CD4-positive, alpha-beta memory T cell (primary cell): ENCODE measurements at regions not wholly inside any gene's neighbourhood (a gene's known extent, or its start where the extent isn't known, plus 50 kb on each side); places are given as distances from the start of the nearest gene placed in this dataset. TPM values are rescaled to one million over a fixed set of nuclear protein-coding genes. Genes with fewer than 3 reads are reported as not detected.

ENCODE experiments used
- CTCF ChIA-PET: fragments of 350-600 bp; sonication (Branson Sonifier 250); formaldehyde crosslinking; loops from one replicate; lab custom pipeline; 2021; ENCODE audit warnings: inconsistent platforms; ENCODE audit not compliant: partially characterized antibody; lab: Charles Lee
- POLR2A ChIA-PET: fragments of 350-600 bp; sonication (Branson Sonifier 250); formaldehyde crosslinking; loops from one replicate; lab custom pipeline; 2021; ENCODE audit not compliant: partially characterized antibody; lab: Charles Lee
- DNase-seq, 5 donors: peaks; one replicate each; pipeline versions ENCODE4 v3.0.0 to v3.0.0-alpha.2; 2020 to 2022; ENCODE audit warnings: mixed read lengths in 1 of 5
- H3K27ac ChIP-seq: one replicate; pipeline ENCODE4 v1.7.0; 2013; ENCODE audit warnings: low read depth, low read length
- H3K27me3 ChIP-seq: 2 replicates; pipeline ENCODE4 v1.7.0; 2013; ENCODE audit warnings: mild to moderate bottlenecking, low read length, moderate library complexity; ENCODE audit not compliant: insufficient read depth
- H3K36me3 ChIP-seq: 2 replicates; pipeline ENCODE4 v1.7.0; 2013; ENCODE audit warnings: mild to moderate bottlenecking, low read length, moderate library complexity; ENCODE audit not compliant: insufficient read depth
- H3K4me1 ChIP-seq: 2 replicates; pipeline ENCODE4 v1.7.0; 2013; ENCODE audit warnings: mild to moderate bottlenecking, low read length, moderate library complexity; ENCODE audit not compliant: insufficient read depth
- H3K4me3 ChIP-seq, 2 donors: one replicate each; pipeline ENCODE4 v1.7.0; 2013; ENCODE audit warnings: low read length in 2 of 2, mild to moderate bottlenecking in 1 of 2
- H3K9me3 ChIP-seq, 2 donors: one replicate each; pipeline ENCODE4 v1.7.0; 2013; ENCODE audit warnings: low read length in 2 of 2, control low read depth in 1 of 2; ENCODE audit not compliant: control insufficient read depth in 1 of 2
- H3K27ac Mint-ChIP-seq, 7 donors: one replicate each; pipeline ENCODE4 v1.8.0; 2020 to 2021; ENCODE audit warnings: mixed read lengths in 7 of 7, mild to moderate bottlenecking in 6 of 7, inconsistent platforms in 3 of 7, moderate library complexity in 3 of 7
- H3K27me3 Mint-ChIP-seq, 2 donors: one replicate each; pipeline ENCODE4 v1.8.0; 2020 to 2021; ENCODE audit warnings: mixed read lengths in 2 of 2
- H3K36me3 Mint-ChIP-seq, 2 donors: one replicate each; pipeline ENCODE4 v1.8.0; 2020 to 2021; ENCODE audit warnings: mixed read lengths in 2 of 2, inconsistent platforms in 1 of 2, mild to moderate bottlenecking in 1 of 2
- H3K4me1 Mint-ChIP-seq, 4 donors: one replicate each; pipeline ENCODE4 v1.8.0; 2020 to 2021; ENCODE audit warnings: mixed read lengths in 4 of 4, mild to moderate bottlenecking in 1 of 4
- H3K4me3 Mint-ChIP-seq, 8 donors: one replicate each; pipeline ENCODE4 v1.8.0; 2020 to 2021; ENCODE audit warnings: mixed read lengths in 8 of 8, mild to moderate bottlenecking in 7 of 8, moderate library complexity in 6 of 8, inconsistent platforms in 3 of 8
- H3K9me3 Mint-ChIP-seq, 8 donors: one replicate each; pipeline ENCODE4 v1.8.0; 2020 to 2021; ENCODE audit warnings: mixed read lengths in 8 of 8, mild to moderate bottlenecking in 5 of 8, inconsistent platforms in 3 of 8, moderate library complexity in 1 of 8
- intact Hi-C: fragments of 100-400 bp; cut with micrococcal nuclease; formaldehyde crosslinking; loops from one replicate; pipeline ENCODE4 v1.15.1; 2023
- microRNA-seq: library from miRNA; unstranded; fragments of <30 nt; microRNA quantifications from one replicate; pipeline ENCODE4 v1.2.0, GENCODE V29; 2021; ENCODE audit warnings: borderline replicate concordance, borderline number of aligned reads, borderline microRNAs expressed, mixed read lengths

DNA sequence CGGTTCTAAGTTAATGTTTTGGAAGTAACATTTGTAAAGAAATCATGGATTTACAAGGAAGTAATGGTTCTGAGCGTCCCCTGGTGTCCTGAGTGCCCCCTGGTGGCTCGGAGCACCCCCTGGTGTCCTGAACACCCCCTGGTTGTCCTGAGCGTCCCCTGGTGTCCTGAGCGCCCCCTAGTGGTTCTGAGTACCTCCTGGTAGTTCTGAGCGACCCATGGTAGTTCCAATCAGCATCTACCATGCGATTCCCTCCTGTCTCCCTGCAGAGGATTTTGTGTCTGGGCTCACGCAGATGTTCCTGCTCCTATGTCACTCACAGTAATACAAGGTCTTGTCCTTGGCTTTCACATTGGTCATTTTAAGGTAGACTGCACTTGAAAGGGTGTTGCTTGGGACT, 1352.9 kb downstream of the TMEM121 start:
- Mint-ChIP-seq H3K9me3 (peaks cover 0 to 4% (median 0%) of the 10 kb centered on the region in 8 donors), H3K27me3 (peaks cover 13 to 21% of the 10 kb centered on the region in 2 donors), H3K4me3 (no peak overlapping the region), H3K36me3 (no peaks in the 10 kb centered on the region), H3K4me1 (peaks cover 0 to 1% (median 0%) of the 10 kb centered on the region in 4 donors), H3K27ac (no peak overlapping the region)
- Histone ChIP-seq H3K36me3 (no peaks in the 10 kb centered on the region), H3K27me3 (peaks cover 5% of the 10 kb centered on the region), H3K4me1 (no peaks in the 10 kb centered on the region), H3K4me3 (no peak overlapping the region), H3K27ac (no peak overlapping the region), H3K9me3 (no peaks in the 10 kb centered on the region)
- ChIA-PET CTCF (no interaction called here), POLR2A (no interaction called here)
- peak in 1 of 5 donors; percentile 16 for DNase-seq
- intact Hi-C loops: no loop called here

DNA sequence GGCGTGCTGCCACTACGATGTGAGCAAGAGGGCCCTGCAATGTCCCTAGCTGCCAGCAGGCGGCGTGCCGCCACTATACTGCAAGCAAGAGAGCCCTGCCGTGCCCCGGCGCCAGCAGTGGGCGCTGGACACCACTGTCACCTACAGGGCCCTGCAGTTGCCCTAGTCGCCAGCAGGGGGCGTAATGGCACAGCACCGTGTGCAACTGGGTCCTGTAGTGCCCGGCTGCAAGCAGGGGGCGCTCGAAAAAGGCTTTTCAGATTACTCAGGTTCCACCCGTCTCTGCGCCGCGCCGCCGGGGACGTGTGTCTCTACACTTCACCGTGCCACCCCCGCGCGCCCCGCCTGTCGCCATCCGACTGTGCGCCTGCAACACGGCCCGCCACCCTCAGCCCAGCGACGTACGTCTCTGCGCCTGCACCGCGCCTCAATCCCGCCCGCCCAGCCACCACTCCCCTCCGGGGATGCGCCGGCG, 1356.9 kb downstream of the TMEM121 start:
- Histone ChIP-seq H3K27ac (no peak overlapping the region), H3K4me1 (no peaks in the 10 kb centered on the region), H3K9me3 (no peaks in the 10 kb centered on the region), H3K27me3 (no peaks in the 10 kb centered on the region), H3K4me3 (no peak overlapping the region), H3K36me3 (no peaks in the 10 kb centered on the region)
- Mint-ChIP-seq H3K27me3 (peaks cover 4 to 6% of the 10 kb centered on the region in 2 donors), H3K36me3 (no peaks in the 10 kb centered on the region), H3K9me3 (no peaks in the 10 kb centered on the region), H3K27ac (peak overlapping the region in 1 of 7 donors; percentile 62), H3K4me1 (peaks cover 0 to 1% (median 0%) of the 10 kb centered on the region in 4 donors), H3K4me3 (no peak overlapping the region)
- CTCF ChIA-PET: no interaction called here
- DNase-seq: peak in 2 of 5 donors; percentile 13 to 51
- POLR2A ChIA-PET: no interaction called here
- intact Hi-C loops: no loop called here

Small RNAs in the stretch of these regions (microRNA-seq; reads per million reads assigned to microRNA genes)
- not detected for gene MIR4507
- gene MIR4537: not detected
- not detected for gene MIR4538
- not detected for gene MIR4539
- gene MIR5195: not detected
- gene MIR8071-1: not detected
- not detected for gene MIR8071-2
